Ascending aorta (tissue), 2 donors: ENCODE measurements at regions not wholly inside any gene's neighbourhood (a gene's known extent, or its start where the extent isn't known, plus 50 kb on each side); places are given as distances from the start of the nearest gene placed in this dataset.

Experiments used
- DNase-seq, 2 donors: peaks; one replicate each; pipeline ENCODE4 v3.0.0-alpha.2; 2019; ENCODE audit warnings: low spot score in 2 of 2
- H3K27ac ChIP-seq, 2 donors: fragments of 200-600 bp; sonication (generic); one replicate each; pipeline ENCODE4 v1.5.1; 2016 to 2017; ENCODE audit warnings: mild to moderate bottlenecking in 1 of 2
- H3K27me3 ChIP-seq: fragments of 200-600 bp; sonication (generic); one replicate; pipeline ENCODE4 v1.5.1; 2017
- H3K36me3 ChIP-seq, 2 donors: fragments of 200-600 bp; sonication (generic); one replicate each; pipeline ENCODE4 v1.5.1; 2016
- H3K4me1 ChIP-seq, 2 donors: fragments of 200-600 bp; sonication (generic); one replicate each; pipeline ENCODE4 v1.5.1; 2016 to 2017; ENCODE audit warnings: mild to moderate bottlenecking in 1 of 2
- H3K4me3 ChIP-seq, 2 donors: fragments of 200-600 bp; sonication (generic); one replicate each; pipeline ENCODE4 v1.5.1; 2016 to 2017; ENCODE audit warnings: mild to moderate bottlenecking in 1 of 2
- H3K9me3 ChIP-seq, 2 donors: fragments of 200-600 bp; sonication (generic); one replicate each; pipeline ENCODE4 v1.5.1; 2016
- intact Hi-C: fragments of 100-400 bp; cut with DNase I; formaldehyde crosslinking; loops from one replicate; pipeline ENCODE4 v1.15.1; 2023
- TF ChIP-seq, protein P1 (sequence below), 3 experiments: fragments of 200-600 bp in 2 of 3; fragments of 450-650 bp in 1 of 3; sonication (generic) in 2 of 3; IDR thresholded peaks; one replicate each; pipeline ENCODE4 v1.5.1; 2016 to 2019; ENCODE audit warnings: antibody characterized with exemption in 3 of 3, mild to moderate bottlenecking in 1 of 3, moderate library complexity in 1 of 3

DNA sequence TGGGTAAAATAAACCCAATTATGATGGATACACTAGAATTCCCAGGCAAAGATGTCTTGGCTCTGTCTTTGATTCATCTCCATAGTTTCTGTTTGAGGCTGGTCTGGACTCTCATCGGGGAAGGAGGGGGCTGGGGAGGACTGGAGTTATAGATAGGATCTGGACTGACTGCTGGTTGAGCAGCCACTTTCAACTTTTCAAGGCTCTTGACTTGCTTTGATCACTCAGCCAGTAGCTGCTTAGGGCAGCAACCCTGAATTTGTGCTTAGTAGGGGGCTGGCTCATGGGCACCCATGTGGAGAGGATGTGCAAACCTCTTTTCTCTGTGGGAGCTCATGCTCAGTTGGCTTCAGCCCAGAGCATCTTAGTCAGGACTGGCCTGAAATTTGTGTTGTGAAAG lies 114.0 kb upstream of the NEDD9 start:
- Histone ChIP-seq H3K9me3 (peaks cover 0 to under 1% of the 10 kb centered on the region in 2 donors), H3K27ac (no peak overlapping the region), H3K27me3 (no peaks in the 10 kb centered on the region), H3K4me1 (no peaks in the 10 kb centered on the region), H3K4me3 (no peak overlapping the region), H3K36me3 (no peaks in the 10 kb centered on the region)
- intact Hi-C loops, result no loop called here
- TF ChIP-seq, protein P1, sequence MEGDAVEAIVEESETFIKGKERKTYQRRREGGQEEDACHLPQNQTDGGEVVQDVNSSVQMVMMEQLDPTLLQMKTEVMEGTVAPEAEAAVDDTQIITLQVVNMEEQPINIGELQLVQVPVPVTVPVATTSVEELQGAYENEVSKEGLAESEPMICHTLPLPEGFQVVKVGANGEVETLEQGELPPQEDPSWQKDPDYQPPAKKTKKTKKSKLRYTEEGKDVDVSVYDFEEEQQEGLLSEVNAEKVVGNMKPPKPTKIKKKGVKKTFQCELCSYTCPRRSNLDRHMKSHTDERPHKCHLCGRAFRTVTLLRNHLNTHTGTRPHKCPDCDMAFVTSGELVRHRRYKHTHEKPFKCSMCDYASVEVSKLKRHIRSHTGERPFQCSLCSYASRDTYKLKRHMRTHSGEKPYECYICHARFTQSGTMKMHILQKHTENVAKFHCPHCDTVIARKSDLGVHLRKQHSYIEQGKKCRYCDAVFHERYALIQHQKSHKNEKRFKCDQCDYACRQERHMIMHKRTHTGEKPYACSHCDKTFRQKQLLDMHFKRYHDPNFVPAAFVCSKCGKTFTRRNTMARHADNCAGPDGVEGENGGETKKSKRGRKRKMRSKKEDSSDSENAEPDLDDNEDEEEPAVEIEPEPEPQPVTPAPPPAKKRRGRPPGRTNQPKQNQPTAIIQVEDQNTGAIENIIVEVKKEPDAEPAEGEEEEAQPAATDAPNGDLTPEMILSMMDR (IDR thresholded peaks at IDR 0.05), result no peak
- no peak for DNase-seq

GRCh38 chr6:11345536-11345935 lies 113.1 kb upstream of the NEDD9 start:
- TF ChIP-seq, protein P1 (IDR thresholded peaks at IDR 0.05), result no peak
- Histone ChIP-seq H3K27ac (no peak overlapping the region), H3K9me3 (peaks cover 0 to 6% of the 10 kb centered on the region in 2 donors), H3K4me1 (no peaks in the 10 kb centered on the region), H3K27me3 (no peaks in the 10 kb centered on the region), H3K36me3 (no peaks in the 10 kb centered on the region), H3K4me3 (no peak overlapping the region)
- intact Hi-C loops, result no loop called here
- no peak for DNase-seq

GRCh38 chr6:11343963-11344723 lies 111.7 kb upstream of the NEDD9 start:
- H3K4me1 ChIP-seq, result no peaks in the 10 kb centered on the region
- H3K27me3 ChIP-seq, result no peaks in the 10 kb centered on the region
- intact Hi-C loops, result no loop called here
- peaks cover 0 to 6% of the 10 kb centered on the region in 2 donors for H3K9me3 ChIP-seq
- no peaks in the 10 kb centered on the region for H3K36me3 ChIP-seq
- no peak overlapping the region for H3K27ac ChIP-seq
- no peak overlapping the region for H3K4me3 ChIP-seq
- DNase-seq, result no peak
- TF ChIP-seq, protein P1 (IDR thresholded peaks at IDR 0.05), result no peak

- no peaks in the 10 kb centered on the region for H3K36me3 ChIP-seq
- intact Hi-C loops, result no loop called here
- no peaks in the 10 kb centered on the region for H3K4me1 ChIP-seq
- TF ChIP-seq, protein P1 (IDR thresholded peaks at IDR 0.05), result no peak
- no peak overlapping the region for H3K27ac ChIP-seq
- no peaks in the 10 kb centered on the region for H3K27me3 ChIP-seq
- no peak for DNase-seq
- no peak overlapping the region for H3K4me3 ChIP-seq
- peaks cover 0 to 6% of the 10 kb centered on the region in 2 donors for H3K9me3 ChIP-seq
Measured at GRCh38 chr6:11341867-11342266, 109.4 kb upstream of the NEDD9 start.

DNA sequence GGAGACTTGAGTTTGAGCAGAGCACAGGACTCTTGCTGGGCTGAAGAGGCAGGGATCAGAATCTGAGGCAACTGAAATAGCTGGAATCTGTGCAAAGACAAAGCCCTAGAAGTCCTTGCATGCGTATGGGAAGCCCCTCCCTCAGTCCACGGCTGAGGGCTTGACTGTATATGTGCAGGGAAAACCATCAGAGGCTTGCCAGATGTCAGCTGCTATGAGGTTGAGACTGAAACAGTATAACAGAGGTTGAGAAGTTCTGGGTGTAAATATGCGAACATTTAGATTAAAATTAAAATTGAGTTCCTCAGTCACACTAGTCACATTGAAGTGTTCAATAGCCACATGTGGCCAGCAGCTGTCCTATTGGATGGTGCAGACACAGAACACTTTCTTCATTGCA lies 108.8 kb upstream of the NEDD9 start:
- DNase-seq, result no peak
- Histone ChIP-seq H3K4me1 (no peaks in the 10 kb centered on the region), H3K27me3 (no peaks in the 10 kb centered on the region), H3K4me3 (no peak overlapping the region), H3K36me3 (no peaks in the 10 kb centered on the region), H3K9me3 (peaks cover 0 to 6% of the 10 kb centered on the region in 2 donors), H3K27ac (no peak overlapping the region)
- TF ChIP-seq, protein P1 (IDR thresholded peaks at IDR 0.05), result no peak
- intact Hi-C loops, result no loop called here
